ENCODE measurements at regions not wholly inside any gene's neighbourhood (a gene's known extent, or its start where the extent isn't known, plus 50 kb on each side); places are given as distances from the start of the nearest gene placed in this dataset.

- intact Hi-C loops (cut with DNase I; ENCODE audit: low total_unique reads), result no loop called here
- Histone ChIP-seq H3K27ac (no peak overlapping the region), H3K36me3 (no peaks in the 10 kb centered on the region), H3K4me3 (no peak overlapping the region), H3K4me1 (no peaks in the 10 kb centered on the region), H3K9me3 (no peaks in the 10 kb centered on the region), H3K27me3 (no peaks in the 10 kb centered on the region)
- no peak for DNase-seq
- no peak for TF ChIP-seq POLR2A (IDR thresholded peaks at IDR 0.05)
- TF ChIP-seq, protein P1, sequence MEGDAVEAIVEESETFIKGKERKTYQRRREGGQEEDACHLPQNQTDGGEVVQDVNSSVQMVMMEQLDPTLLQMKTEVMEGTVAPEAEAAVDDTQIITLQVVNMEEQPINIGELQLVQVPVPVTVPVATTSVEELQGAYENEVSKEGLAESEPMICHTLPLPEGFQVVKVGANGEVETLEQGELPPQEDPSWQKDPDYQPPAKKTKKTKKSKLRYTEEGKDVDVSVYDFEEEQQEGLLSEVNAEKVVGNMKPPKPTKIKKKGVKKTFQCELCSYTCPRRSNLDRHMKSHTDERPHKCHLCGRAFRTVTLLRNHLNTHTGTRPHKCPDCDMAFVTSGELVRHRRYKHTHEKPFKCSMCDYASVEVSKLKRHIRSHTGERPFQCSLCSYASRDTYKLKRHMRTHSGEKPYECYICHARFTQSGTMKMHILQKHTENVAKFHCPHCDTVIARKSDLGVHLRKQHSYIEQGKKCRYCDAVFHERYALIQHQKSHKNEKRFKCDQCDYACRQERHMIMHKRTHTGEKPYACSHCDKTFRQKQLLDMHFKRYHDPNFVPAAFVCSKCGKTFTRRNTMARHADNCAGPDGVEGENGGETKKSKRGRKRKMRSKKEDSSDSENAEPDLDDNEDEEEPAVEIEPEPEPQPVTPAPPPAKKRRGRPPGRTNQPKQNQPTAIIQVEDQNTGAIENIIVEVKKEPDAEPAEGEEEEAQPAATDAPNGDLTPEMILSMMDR (IDR thresholded peaks at IDR 0.05), result no peak
Observed at GRCh38 chr2:157936406-157936805, 60.3 kb upstream of the ACVR1 start.

- H3K27me3 ChIP-seq, result no peaks in the 10 kb centered on the region
Observed at GRCh38 chr2:157935378-157935906, 59.3 kb upstream of the ACVR1 start.

DNA sequence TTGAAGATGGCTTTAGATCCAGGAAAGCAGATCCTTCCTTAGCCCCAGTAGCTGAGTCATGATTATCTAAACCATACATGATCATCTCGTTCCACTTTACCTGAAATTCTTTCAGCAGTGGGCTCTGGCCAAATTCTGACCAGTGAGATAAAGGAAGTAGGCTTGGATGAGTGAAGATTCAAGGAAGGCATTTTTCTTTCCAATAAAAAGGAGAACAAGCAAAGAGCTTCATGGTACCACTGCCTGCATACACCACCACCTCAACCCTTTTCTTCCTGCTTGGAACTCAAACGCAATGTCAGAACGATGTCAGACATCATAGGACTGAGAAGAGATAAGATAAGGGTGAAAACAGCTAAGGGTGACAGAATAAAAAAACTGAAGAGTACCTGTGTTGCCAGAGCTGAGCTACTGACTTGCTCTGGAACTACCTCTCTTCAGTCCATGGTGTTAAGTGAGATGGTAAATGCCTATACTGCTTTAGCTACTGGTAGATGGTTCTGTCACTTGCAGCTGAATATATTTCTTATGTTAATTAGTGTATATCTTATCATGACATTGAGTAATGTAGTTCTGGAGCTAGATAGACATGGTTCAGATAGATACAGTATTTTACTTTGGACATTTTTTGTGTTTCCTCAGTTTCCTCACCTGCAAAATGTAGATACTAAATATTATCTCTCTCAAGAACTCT is 58.7 kb upstream of the ACVR1 start:
- intact Hi-C loops (cut with DNase I; ENCODE audit: low total_unique reads), result no loop called here

More at GRCh38 chr2:157935378-157935906, 59.3 kb upstream of the ACVR1 start:
- Histone ChIP-seq H3K27ac (no peak overlapping the region), H3K4me3 (no peak overlapping the region), H3K9me3 (no peaks in the 10 kb centered on the region), H3K4me1 (no peaks in the 10 kb centered on the region), H3K36me3 (no peaks in the 10 kb centered on the region)
- no peak for TF ChIP-seq POLR2A (IDR thresholded peaks at IDR 0.05)
- TF ChIP-seq, protein P1 (IDR thresholded peaks at IDR 0.05), result no peak
- intact Hi-C loops (cut with DNase I; ENCODE audit: low total_unique reads), result no loop called here
- DNase-seq, result no peak

GRCh38 chr2:157933160-157933920 is 57.2 kb upstream of the ACVR1 start:
- no peaks in the 10 kb centered on the region for H3K36me3 ChIP-seq
- intact Hi-C loops (cut with DNase I; ENCODE audit: low total_unique reads), result no loop called here
- no peak overlapping the region for H3K27ac ChIP-seq
- DNase-seq, result no peak
- H3K4me1 ChIP-seq, result no peaks in the 10 kb centered on the region
- TF ChIP-seq POLR2A (IDR thresholded peaks at IDR 0.05), result no peak
- TF ChIP-seq, protein P1 (IDR thresholded peaks at IDR 0.05), result no peak
- no peaks in the 10 kb centered on the region for H3K27me3 ChIP-seq
- no peaks in the 10 kb centered on the region for H3K9me3 ChIP-seq
- no peak overlapping the region for H3K4me3 ChIP-seq

More for the DNA sequence above, 58.7 kb upstream of the ACVR1 start:
- TF ChIP-seq POLR2A (IDR thresholded peaks at IDR 0.05), result no peak
- TF ChIP-seq, protein P1 (IDR thresholded peaks at IDR 0.05), result no peak
- H3K27me3 ChIP-seq, result no peaks in the 10 kb centered on the region
- H3K4me3 ChIP-seq, result no peak overlapping the region
- no peaks in the 10 kb centered on the region for H3K36me3 ChIP-seq
- no peaks in the 10 kb centered on the region for H3K9me3 ChIP-seq
- no peak for DNase-seq
- no peak overlapping the region for H3K27ac ChIP-seq
- H3K4me1 ChIP-seq, result no peaks in the 10 kb centered on the region
